SK-N-SH (cell line): ENCODE measurements at regions not wholly inside any gene's neighbourhood (a gene's known extent, or its start where the extent isn't known, plus 50 kb on each side); places are given as distances from the start of the nearest gene placed in this dataset.

Experiments used
- EZH2phosphoT487 ChIP-seq: fragments of 200-600 bp; sonication (generic); IDR thresholded peaks from 2 replicates; pipeline ENCODE4 v1.6.1; 2017; ENCODE audit warnings: low read depth, mixed run types, mild to moderate bottlenecking, antibody characterized with exemption, moderate library complexity, borderline replicate concordance
- FOSL2 ChIP-seq: IDR thresholded peaks from 2 replicates; pipeline ENCODE4 v1.4.0; 2012; ENCODE audit warnings: low read depth, mild to moderate bottlenecking, moderate library complexity, borderline replicate concordance
- GATA2 ChIP-seq: sonication (generic); formaldehyde crosslinking; IDR thresholded peaks from 2 replicates; pipeline ENCODE4 v1.5.0; 2020; ENCODE audit warnings: mild to moderate bottlenecking, missing genetic modification reagents
- JUND ChIP-seq: IDR thresholded peaks from 2 replicates; pipeline ENCODE4 v1.4.0; 2012
- NFIC ChIP-seq: IDR thresholded peaks from 2 replicates; pipeline ENCODE4 v1.4.0; 2012; ENCODE audit warnings: borderline replicate concordance
- NRF1 ChIP-seq: IDR thresholded peaks from 2 replicates; pipeline ENCODE4 v1.6.1; 2012; ENCODE audit warnings: low read depth, mild to moderate bottlenecking, low read length
- POLR2AphosphoS5 ChIP-seq: IDR thresholded peaks from 2 replicates; pipeline ENCODE4 v1.6.1; 2012; ENCODE audit warnings: low read depth, low read length
- RAD21 ChIP-seq: IDR thresholded peaks from 2 replicates; pipeline ENCODE4 v1.6.1; 2012; ENCODE audit warnings: mild to moderate bottlenecking, low read length
- SMC3 ChIP-seq: IDR thresholded peaks from 2 replicates; pipeline ENCODE4 v1.6.1; 2012; ENCODE audit warnings: low read depth, low read length, improper control_type of control experiment
- TEAD4 ChIP-seq: IDR thresholded peaks from 2 replicates; pipeline ENCODE4 v1.4.0; 2012; ENCODE audit warnings: mild to moderate bottlenecking, borderline replicate concordance; ENCODE audit not compliant: insufficient read depth
- TF ChIP-seq, protein P1 (sequence below): fragments of 200-600 bp; sonication (generic); IDR thresholded peaks from 2 replicates; pipeline ENCODE4 v1.6.1; 2017; ENCODE audit warnings: antibody characterized with exemption, mild to moderate bottlenecking, moderate library complexity
- TF ChIP-seq, protein P2 (sequence below): IDR thresholded peaks from 2 replicates; pipeline ENCODE4; 2012
- TF ChIP-seq, protein P3 (sequence below): fragments of 150-350 bp; IDR thresholded peaks from 2 replicates; pipeline ENCODE4 v1.6.1; 2017; ENCODE audit warnings: antibody characterized with exemption, low read length, low read depth, borderline replicate concordance

DNA sequence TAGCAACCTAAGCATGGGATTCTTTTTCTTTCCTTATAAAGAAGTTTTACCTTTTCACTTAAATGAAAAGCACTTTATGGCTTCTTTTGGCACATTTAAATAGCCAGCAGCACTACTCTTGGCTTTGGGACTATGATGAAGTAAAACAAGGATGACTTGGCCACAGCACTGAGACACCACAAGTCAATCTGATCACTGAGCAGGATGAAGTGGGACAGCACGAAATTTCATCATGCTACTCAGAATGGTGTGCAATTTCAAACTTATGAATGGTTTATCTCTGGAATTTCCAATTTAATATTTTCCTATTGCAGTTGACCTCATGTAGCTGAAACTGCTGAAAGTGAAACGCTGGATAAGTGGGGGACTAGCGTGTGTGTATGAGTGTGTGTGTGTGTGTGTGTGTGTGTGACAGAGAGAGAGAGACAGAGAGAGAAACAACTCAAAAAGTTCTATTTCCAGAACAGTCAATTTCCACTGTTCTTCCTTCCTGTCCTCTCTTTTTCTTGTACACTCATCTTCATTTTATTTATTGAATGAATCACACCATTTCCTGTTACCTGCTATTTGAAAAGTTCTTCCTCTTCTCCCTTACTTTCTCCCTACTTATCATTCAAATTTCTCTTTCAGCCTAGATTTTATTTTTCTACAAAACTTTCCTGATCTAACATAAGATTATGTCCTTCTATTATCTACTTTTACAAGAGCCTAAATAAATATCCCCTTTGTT is 414.2 kb upstream of the MIR17HG start:
- TF ChIP-seq, protein P1, sequence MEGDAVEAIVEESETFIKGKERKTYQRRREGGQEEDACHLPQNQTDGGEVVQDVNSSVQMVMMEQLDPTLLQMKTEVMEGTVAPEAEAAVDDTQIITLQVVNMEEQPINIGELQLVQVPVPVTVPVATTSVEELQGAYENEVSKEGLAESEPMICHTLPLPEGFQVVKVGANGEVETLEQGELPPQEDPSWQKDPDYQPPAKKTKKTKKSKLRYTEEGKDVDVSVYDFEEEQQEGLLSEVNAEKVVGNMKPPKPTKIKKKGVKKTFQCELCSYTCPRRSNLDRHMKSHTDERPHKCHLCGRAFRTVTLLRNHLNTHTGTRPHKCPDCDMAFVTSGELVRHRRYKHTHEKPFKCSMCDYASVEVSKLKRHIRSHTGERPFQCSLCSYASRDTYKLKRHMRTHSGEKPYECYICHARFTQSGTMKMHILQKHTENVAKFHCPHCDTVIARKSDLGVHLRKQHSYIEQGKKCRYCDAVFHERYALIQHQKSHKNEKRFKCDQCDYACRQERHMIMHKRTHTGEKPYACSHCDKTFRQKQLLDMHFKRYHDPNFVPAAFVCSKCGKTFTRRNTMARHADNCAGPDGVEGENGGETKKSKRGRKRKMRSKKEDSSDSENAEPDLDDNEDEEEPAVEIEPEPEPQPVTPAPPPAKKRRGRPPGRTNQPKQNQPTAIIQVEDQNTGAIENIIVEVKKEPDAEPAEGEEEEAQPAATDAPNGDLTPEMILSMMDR: no peak
- TF ChIP-seq, protein P2, sequence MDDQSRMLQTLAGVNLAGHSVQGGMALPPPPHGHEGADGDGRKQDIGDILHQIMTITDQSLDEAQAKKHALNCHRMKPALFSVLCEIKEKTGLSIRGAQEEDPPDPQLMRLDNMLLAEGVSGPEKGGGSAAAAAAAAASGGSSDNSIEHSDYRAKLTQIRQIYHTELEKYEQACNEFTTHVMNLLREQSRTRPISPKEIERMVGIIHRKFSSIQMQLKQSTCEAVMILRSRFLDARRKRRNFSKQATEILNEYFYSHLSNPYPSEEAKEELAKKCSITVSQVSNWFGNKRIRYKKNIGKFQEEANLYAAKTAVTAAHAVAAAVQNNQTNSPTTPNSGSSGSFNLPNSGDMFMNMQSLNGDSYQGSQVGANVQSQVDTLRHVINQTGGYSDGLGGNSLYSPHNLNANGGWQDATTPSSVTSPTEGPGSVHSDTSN: no peak
- no peak for TF ChIP-seq JUND
- TF ChIP-seq NRF1: no peak
- no peak for TF ChIP-seq TEAD4
- TF ChIP-seq FOSL2: no peak
- no peak for TF ChIP-seq POLR2AphosphoS5
- TF ChIP-seq GATA2 (CRISPR knock-in tag): no peak
- no peak for TF ChIP-seq EZH2phosphoT487
- no peak for TF ChIP-seq NFIC
- TF ChIP-seq, protein P3, sequence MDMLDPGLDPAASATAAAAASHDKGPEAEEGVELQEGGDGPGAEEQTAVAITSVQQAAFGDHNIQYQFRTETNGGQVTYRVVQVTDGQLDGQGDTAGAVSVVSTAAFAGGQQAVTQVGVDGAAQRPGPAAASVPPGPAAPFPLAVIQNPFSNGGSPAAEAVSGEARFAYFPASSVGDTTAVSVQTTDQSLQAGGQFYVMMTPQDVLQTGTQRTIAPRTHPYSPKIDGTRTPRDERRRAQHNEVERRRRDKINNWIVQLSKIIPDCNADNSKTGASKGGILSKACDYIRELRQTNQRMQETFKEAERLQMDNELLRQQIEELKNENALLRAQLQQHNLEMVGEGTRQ: no peak
- no peak for TF ChIP-seq RAD21
- no peak for TF ChIP-seq SMC3
